H9 (cell line): ENCODE measurements at regions not wholly inside any gene's neighbourhood (a gene's known extent, or its start where the extent isn't known, plus 50 kb on each side); places are given as distances from the start of the nearest gene placed in this dataset.

ENCODE experiments used
- DNase-seq: peaks from one replicate; pipeline ENCODE4 v3.0.0-alpha.2; 2017
- H2AFZ ChIP-seq: one replicate; pipeline ENCODE4 v1.6.1; 2013; ENCODE audit warnings: mild to moderate bottlenecking, low read length, control low read depth, moderate library complexity
- H2AK5ac ChIP-seq: 2 replicates; pipeline ENCODE4 v1.6.1; 2013; ENCODE audit warnings: low read length, control low read depth, mixed read lengths; ENCODE audit not compliant: insufficient read length
- H2BK120ac ChIP-seq: one replicate; pipeline ENCODE4 v1.6.1; 2013; ENCODE audit warnings: low read depth, mild to moderate bottlenecking, low read length, control low read depth, inconsistent platforms; ENCODE audit not compliant: poor library complexity, severe bottlenecking
- H2BK12ac ChIP-seq: 2 replicates; pipeline ENCODE4 v1.6.1; 2013; ENCODE audit warnings: low read length, control low read depth, mixed read lengths, low read depth; ENCODE audit not compliant: insufficient read length
- H2BK15ac ChIP-seq: 2 replicates; pipeline ENCODE4 v1.6.1; 2013; ENCODE audit warnings: low read depth, low read length, control low read depth
- H2BK20ac ChIP-seq: one replicate; pipeline ENCODE4 v1.6.1; 2013; ENCODE audit warnings: low read depth, mild to moderate bottlenecking, low read length, control low read depth, inconsistent platforms; ENCODE audit not compliant: poor library complexity, severe bottlenecking
- H2BK5ac ChIP-seq: 2 replicates; pipeline ENCODE4 v1.6.1; 2013; ENCODE audit warnings: low read length, control low read depth, mixed read lengths; ENCODE audit not compliant: insufficient read length
- H3K14ac ChIP-seq: 2 replicates; pipeline ENCODE4 v1.6.1; 2013; ENCODE audit warnings: low read length, control low read depth; ENCODE audit not compliant: insufficient read depth
- H3K18ac ChIP-seq: 2 replicates; pipeline ENCODE4 v1.6.1; 2013; ENCODE audit warnings: low read depth, mild to moderate bottlenecking, mixed read lengths, low read length, control low read depth; ENCODE audit not compliant: insufficient read length
- H3K23ac ChIP-seq: 2 replicates; pipeline ENCODE4 v1.6.1; 2013; ENCODE audit warnings: low read length, control low read depth, mixed read lengths, low read depth; ENCODE audit not compliant: insufficient read length
- H3K23me2 ChIP-seq: 2 replicates; pipeline ENCODE4 v1.6.1; 2013; ENCODE audit warnings: low read depth, mild to moderate bottlenecking, mixed read lengths, low read length, control low read depth; ENCODE audit not compliant: insufficient read length, poor library complexity, severe bottlenecking
- H3K27ac ChIP-seq: 2 replicates; pipeline ENCODE4 v1.5.1; 2013; ENCODE audit warnings: low read length, control low read depth, mixed read lengths, low read depth; ENCODE audit not compliant: insufficient read length
- H3K27me3 ChIP-seq: 2 replicates; pipeline ENCODE4 v1.6.1; 2013; ENCODE audit warnings: low read length, control low read depth, inconsistent platforms; ENCODE audit not compliant: insufficient read depth
- H3K4ac ChIP-seq: 2 replicates; pipeline ENCODE4 v1.6.1; 2013; ENCODE audit warnings: low read depth, mild to moderate bottlenecking, control low read depth, inconsistent platforms, low read length, moderate library complexity
- H3K4me1 ChIP-seq: 2 replicates; pipeline ENCODE4 v1.6.1; 2013; ENCODE audit warnings: low read length, control low read depth, inconsistent platforms; ENCODE audit not compliant: insufficient read depth
- H3K4me2 ChIP-seq: 2 replicates; pipeline ENCODE4 v1.6.1; 2013; ENCODE audit warnings: low read length, control low read depth, mixed read lengths; ENCODE audit not compliant: insufficient read length, insufficient read depth
- H3K56ac ChIP-seq: 2 replicates; pipeline ENCODE4 v1.6.1; 2013; ENCODE audit warnings: low read depth, mild to moderate bottlenecking, mixed read lengths, low read length, control low read depth; ENCODE audit not compliant: insufficient read length
- H3K79me1 ChIP-seq: 2 replicates; pipeline ENCODE4 v1.6.1; 2013; ENCODE audit warnings: low read depth, mild to moderate bottlenecking, moderate library complexity, low read length, control low read depth, inconsistent platforms; ENCODE audit not compliant: insufficient read depth, poor library complexity, severe bottlenecking
- H3K79me2 ChIP-seq: 2 replicates; pipeline ENCODE4 v1.6.1; 2013; ENCODE audit warnings: low read length, control low read depth, inconsistent platforms; ENCODE audit not compliant: insufficient read depth
- H3K9ac ChIP-seq: 2 replicates; pipeline ENCODE4 v1.6.1; 2013; ENCODE audit warnings: low read length, control low read depth, mixed read lengths; ENCODE audit not compliant: insufficient read length; ENCODE audit errors: extremely low read depth
- H3K9me3 ChIP-seq: one replicate; pipeline ENCODE4 v1.6.1; 2013; ENCODE audit warnings: low read depth, low read length, inconsistent platforms; ENCODE audit not compliant: control insufficient read depth
- H3T11ph ChIP-seq: one replicate; pipeline ENCODE4 v1.6.1; 2013; ENCODE audit warnings: mild to moderate bottlenecking, low read length, control low read depth, inconsistent platforms
- H4K20me1 ChIP-seq: one replicate; pipeline ENCODE4 v1.6.1; 2013; ENCODE audit not compliant: control insufficient read depth, insufficient read length, insufficient read depth
- H4K5ac ChIP-seq: 2 replicates; pipeline ENCODE4 v1.6.1; 2013; ENCODE audit warnings: low read depth, mild to moderate bottlenecking, mixed read lengths, low read length, control low read depth; ENCODE audit not compliant: insufficient read length
- H4K8ac ChIP-seq: replicated peaks from 2 replicates; pipeline ENCODE4 v1.6.1; 2013; ENCODE audit warnings: low read length, control low read depth, mixed read lengths, low read depth; ENCODE audit not compliant: insufficient read length
- H4K91ac ChIP-seq: 2 replicates; pipeline ENCODE4 v1.6.1; 2013; ENCODE audit warnings: low read depth, mild to moderate bottlenecking, moderate library complexity, mixed read lengths, low read length, control low read depth; ENCODE audit not compliant: insufficient read length
- H3K27ac Mint-ChIP-seq, 3 experiments: 2 replicates in 2 of 3; 3 replicates in 1 of 3; pipeline ENCODE4 v1.8.0; 2020 to 2021; ENCODE audit warnings: mixed read lengths in 3 of 3, mild to moderate bottlenecking in 1 of 3, moderate library complexity in 1 of 3
- H3K27me3 Mint-ChIP-seq: 2 replicates; pipeline ENCODE4 v1.8.0; 2021; ENCODE audit warnings: low read depth, mild to moderate bottlenecking, moderate library complexity, mixed read lengths
- H3K36me3 Mint-ChIP-seq, 3 experiments: 2 replicates in 2 of 3; 3 replicates in 1 of 3; pipeline ENCODE4 v1.8.0; 2020 to 2021; ENCODE audit warnings: low read depth in 3 of 3, mixed read lengths in 3 of 3; ENCODE audit not compliant: insufficient read depth in 1 of 3
- H3K4me1 Mint-ChIP-seq, 2 experiments: 2 replicates each; pipeline ENCODE4 v1.8.0; 2020; ENCODE audit warnings: mixed read lengths in 2 of 2
- H3K4me3 Mint-ChIP-seq, 2 experiments: 2 replicates in 1 of 2; 3 replicates in 1 of 2; pipeline ENCODE4 v1.8.0; 2020 to 2021; ENCODE audit warnings: mild to moderate bottlenecking in 2 of 2, mixed read lengths in 2 of 2, moderate library complexity in 1 of 2
- H3K9me3 Mint-ChIP-seq, 2 experiments: 2 replicates in 1 of 2; 3 replicates in 1 of 2; pipeline ENCODE4 v1.8.0; 2020; ENCODE audit warnings: mild to moderate bottlenecking in 2 of 2, mixed read lengths in 2 of 2, moderate library complexity in 1 of 2
- WGBS: extraction: QIAGEN DNeasy Blood & Tissue Kit; methylation state at CpG from one replicate; pipeline ENCODE4 v1.1.7; 2013; ENCODE audit warnings: missing lambda C conversion rate, low lambda C conversion rate, mixed read lengths; ENCODE audit not compliant: insufficient read length; ENCODE audit errors: extremely low coverage; 5-methylcytosine and 5-hydroxymethylcytosine counted together
- TF ChIP-seq, protein P1 (sequence below): fragments of 200-600 bp; sonication (generic); conservative IDR thresholded peaks from 3 replicates; pipeline ENCODE4 v1.8.0; 2021; ENCODE audit warnings: antibody characterized with exemption, mild to moderate bottlenecking

DNA sequence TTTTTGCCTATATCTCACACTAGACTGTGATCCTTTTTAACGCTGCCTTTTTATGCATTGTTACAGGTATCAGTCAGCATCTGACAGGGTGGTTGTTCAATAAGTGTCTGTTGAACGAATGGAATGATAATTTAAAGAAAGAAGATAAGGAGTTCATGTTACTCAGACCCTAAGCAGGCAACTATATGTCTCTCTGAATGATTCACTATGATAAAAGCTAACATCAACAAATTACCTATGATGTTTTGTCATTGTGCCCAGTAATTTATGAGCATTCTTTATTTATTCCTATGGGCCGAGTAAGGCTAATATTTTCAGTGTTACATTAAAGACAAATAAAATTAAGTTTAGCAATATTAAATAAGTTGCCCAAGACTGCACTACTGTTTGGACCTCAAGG lies 435.0 kb upstream of the KIF2B start:
- H3K23me2 ChIP-seq, result no peaks in the 10 kb centered on the region
- no peaks in the 10 kb centered on the region for H4K20me1 ChIP-seq
- no peak overlapping the region for H3K14ac ChIP-seq
- no peaks in the 10 kb centered on the region for H3K9me3 ChIP-seq
- no peak overlapping the region for H2AK5ac ChIP-seq
- no peaks in the 10 kb centered on the region for H3K4me1 ChIP-seq
- H3K27me3 ChIP-seq, result no peaks in the 10 kb centered on the region
- no peak overlapping the region for H4K5ac ChIP-seq
- H3K36me3 Mint-ChIP-seq, result peaks cover 0 to 3% (median 3%) of the 10 kb centered on the region in 3 experiments; a peak in 2 of 7 replicates
- H2BK12ac ChIP-seq, result no peak overlapping the region
- TF ChIP-seq, protein P1, sequence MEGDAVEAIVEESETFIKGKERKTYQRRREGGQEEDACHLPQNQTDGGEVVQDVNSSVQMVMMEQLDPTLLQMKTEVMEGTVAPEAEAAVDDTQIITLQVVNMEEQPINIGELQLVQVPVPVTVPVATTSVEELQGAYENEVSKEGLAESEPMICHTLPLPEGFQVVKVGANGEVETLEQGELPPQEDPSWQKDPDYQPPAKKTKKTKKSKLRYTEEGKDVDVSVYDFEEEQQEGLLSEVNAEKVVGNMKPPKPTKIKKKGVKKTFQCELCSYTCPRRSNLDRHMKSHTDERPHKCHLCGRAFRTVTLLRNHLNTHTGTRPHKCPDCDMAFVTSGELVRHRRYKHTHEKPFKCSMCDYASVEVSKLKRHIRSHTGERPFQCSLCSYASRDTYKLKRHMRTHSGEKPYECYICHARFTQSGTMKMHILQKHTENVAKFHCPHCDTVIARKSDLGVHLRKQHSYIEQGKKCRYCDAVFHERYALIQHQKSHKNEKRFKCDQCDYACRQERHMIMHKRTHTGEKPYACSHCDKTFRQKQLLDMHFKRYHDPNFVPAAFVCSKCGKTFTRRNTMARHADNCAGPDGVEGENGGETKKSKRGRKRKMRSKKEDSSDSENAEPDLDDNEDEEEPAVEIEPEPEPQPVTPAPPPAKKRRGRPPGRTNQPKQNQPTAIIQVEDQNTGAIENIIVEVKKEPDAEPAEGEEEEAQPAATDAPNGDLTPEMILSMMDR, result no peak
- no peaks in the 10 kb centered on the region for H3K27me3 Mint-ChIP-seq
- H3K4ac ChIP-seq, result no peak overlapping the region
- DNase-seq, result no peak
- no CpG with 5 or more reads among the region's 3 CpGs for WGBS
- no peak overlapping the region for H3K27ac ChIP-seq
- H3K56ac ChIP-seq, result no peak overlapping the region
- no peaks in the 10 kb centered on the region for H3K79me2 ChIP-seq
- H2AFZ ChIP-seq, result no peak overlapping the region
- H3K79me1 ChIP-seq, result no peaks in the 10 kb centered on the region
- H2BK120ac ChIP-seq, result no peak overlapping the region
- H3K9me3 Mint-ChIP-seq, result no peaks in the 10 kb centered on the region
- peaks cover 13 to 14% of the 10 kb centered on the region in 2 experiments for H3K4me1 Mint-ChIP-seq
- no peak overlapping the region for H3K23ac ChIP-seq
- no peak overlapping the region for H3K27ac Mint-ChIP-seq
- no peak overlapping the region for H2BK15ac ChIP-seq
- H2BK5ac ChIP-seq, result no peak overlapping the region
- no peak overlapping the region for H4K91ac ChIP-seq
- no peak overlapping the region for H3K4me2 ChIP-seq
- no peak overlapping the region for H2BK20ac ChIP-seq
- no peak overlapping the region for H4K8ac ChIP-seq
- H3K4me3 Mint-ChIP-seq, result no peak overlapping the region
- no peak overlapping the region for H3K18ac ChIP-seq
- no peak overlapping the region for H3T11ph ChIP-seq
- no peak overlapping the region for H3K9ac ChIP-seq
